ENCODE measurements at regions not wholly inside any gene's neighbourhood (a gene's known extent, or its start where the extent isn't known, plus 50 kb on each side); places are given as distances from the start of the nearest gene placed in this dataset.

DNA sequence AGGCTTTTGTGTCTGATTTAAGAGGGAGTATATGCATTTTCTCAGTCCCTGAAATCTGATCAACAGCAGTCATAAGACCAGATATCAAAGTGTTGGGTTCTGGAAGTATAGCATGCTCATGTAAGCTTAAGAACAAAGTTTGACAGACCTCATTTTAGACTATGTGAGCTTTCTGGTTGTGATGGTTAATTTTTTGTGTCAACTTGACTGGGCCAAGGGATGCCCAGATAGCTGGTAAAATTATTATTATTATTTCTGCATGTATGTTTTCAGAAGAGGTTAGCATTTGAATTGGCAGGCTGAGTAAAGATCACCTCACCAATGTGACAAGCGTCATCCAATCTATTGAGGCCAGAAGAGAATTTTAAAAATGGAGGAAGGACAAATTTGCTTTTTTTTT, 63.5 kb upstream of the FRMD4A start:
- DNase-seq (ENCODE audit: low read depth, low spot score): no peak

GRCh38 chr10:14391342-14391741, 60.6 kb upstream of the FRMD4A start:
- DNase-seq (ENCODE audit: low read depth, low spot score): no peak

- peak; percentile 3 for DNase-seq (ENCODE audit: low read depth, low spot score)
These were observed 59.4 kb upstream of the FRMD4A start for GRCh38 chr10:14389981-14390590.

GRCh38 chr10:14385596-14386593, 55.2 kb upstream of the FRMD4A start:
- peak; percentile 13 for DNase-seq (ENCODE audit: low read depth, low spot score)

DNA sequence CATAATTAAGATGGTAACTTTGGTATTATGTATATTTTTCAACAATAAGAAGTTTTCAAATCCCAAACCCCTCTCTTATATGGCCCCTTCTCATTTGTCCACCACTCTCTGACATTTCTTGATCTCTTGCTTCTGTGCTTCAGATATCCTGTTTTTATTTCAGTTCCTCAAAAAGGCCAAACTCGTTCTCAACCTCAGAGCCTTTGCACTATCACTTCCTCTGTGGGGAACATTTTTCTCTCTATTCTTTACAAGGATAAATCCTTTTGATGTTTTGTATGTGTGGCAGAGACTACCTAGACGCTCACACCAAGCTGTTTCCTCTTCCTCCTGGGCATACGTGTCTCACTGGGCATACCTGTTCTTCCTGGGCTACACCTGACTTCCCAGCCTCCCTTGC, 54.2 kb upstream of the FRMD4A start:
- DNase-seq (ENCODE audit: low read depth, low spot score): no peak

DNA sequence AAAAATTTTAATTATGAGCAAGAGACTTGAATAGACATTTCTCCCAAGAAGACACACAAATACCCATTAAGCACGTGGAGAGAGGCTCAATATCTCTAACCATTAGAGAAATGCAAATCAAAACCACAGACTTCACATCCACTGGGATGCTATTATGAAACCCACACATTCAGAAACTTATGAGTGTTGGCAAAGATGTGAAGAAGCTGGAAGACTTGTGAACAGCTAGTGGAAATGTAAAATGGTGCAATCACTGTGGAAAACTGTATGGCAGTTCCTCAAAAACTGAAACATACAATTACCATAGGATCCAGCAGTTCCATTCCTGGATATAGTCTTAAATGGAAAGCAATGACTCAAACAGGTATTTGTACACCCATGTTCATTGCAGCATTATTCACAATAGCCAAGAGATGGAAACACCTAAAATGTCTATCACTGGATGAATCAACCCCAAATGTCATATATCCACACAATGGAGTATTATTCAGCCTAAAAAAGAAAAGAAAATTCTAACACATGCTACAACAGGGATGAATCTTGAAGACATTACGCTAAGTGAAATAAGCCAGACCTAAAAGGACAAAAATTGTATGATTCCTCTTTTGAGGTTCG, 53.5 kb upstream of the FRMD4A start:
- DNase-seq (ENCODE audit: low read depth, low spot score): no peak

DNA sequence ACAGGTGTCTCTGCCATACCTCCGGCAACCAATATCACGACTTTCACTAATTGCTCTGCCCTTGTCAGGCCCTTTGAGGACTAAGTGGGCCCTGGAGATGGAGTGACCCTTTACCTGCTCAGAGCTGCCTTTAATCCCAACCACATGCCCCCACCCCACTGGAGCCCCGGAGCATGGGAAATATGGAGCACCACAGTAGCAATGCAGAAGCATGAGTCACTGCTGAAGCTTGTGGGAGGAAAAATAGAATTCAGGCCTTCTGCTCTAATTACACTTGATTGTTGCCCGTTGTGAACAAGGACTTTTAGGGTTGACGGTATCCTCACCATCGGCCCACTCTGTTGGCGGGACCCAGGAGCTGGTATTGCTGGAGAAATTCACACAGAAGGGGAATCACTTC, 52.5 kb upstream of the FRMD4A start:
- no peak for DNase-seq (ENCODE audit: low read depth, low spot score)

DNA sequence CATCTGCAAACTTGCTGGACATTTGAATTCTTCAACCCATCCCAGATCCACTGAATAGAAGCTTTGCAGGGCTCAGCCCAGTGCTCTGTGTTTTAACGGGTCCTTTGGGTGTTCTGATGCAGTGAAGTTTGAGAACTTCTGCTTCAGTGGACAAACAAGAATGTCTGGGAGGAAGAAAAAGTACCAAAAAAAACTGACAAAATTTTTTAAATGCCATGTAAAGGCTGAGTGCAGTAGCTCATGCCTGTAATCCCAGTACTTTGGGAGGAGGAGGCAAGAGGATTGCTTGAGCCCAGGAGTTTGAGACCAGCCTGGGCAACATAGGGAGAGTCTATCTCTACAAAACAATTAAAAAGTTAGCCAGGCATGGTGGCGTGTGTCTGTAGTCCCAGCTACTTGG, 51.8 kb upstream of the FRMD4A start:
- no peak for DNase-seq (ENCODE audit: low read depth, low spot score)

DNA sequence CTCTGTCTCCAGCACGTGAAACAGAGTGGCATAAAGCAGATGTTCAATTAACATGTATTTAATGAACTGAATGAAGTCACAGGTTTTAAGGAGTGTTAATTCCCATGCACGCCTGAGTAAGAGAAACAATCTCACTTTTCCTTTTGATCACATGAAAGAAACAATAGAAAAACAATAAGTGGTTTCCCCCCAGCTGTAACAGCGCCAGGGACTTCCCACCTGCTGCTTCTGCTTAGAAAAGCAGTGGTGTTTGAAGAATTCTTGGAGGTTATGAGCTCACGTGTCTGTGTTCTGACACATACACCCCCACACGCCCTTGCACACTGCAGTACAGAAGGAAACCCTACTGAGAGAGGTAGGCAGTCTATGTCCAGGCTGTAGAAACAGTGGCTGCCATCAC, 51.3 kb upstream of the FRMD4A start:
- peak; percentile 57 for DNase-seq (ENCODE audit: low read depth, low spot score)

GRCh38 chr10:14381475-14381874, 50.8 kb upstream of the FRMD4A start:
- DNase-seq (ENCODE audit: low read depth, low spot score): no peak

DNA sequence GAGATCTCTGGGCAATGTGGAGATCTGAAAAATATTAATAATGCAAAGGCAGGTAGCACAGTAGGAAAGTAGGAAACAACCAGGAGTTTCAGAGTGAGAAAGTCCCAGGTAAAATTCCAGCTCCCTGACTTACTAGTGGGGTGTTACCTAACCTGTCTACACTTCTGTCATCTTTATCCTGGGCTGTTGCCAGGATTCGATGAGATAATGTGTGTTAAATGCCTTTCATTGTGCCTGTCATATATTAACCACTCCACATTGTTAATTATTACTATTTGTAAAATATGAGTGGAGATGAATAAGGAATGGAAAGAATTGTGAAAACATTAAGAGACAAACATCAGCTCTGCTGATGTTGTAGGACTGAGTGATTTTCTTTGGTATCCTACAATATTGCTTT, 50.0 kb upstream of the FRMD4A start:
- DNase-seq (ENCODE audit: low read depth, low spot score): no peak
